Loucy (cell line): ENCODE measurements at regions not wholly inside any gene's neighbourhood (a gene's known extent, or its start where the extent isn't known, plus 50 kb on each side); places are given as distances from the start of the nearest gene placed in this dataset.

Source experiments
- CTCF ChIP-seq: fragments of 200-600 bp; sonication (generic); conservative IDR thresholded peaks from 2 replicates; pipeline ENCODE4 v1.5.1; 2014; ENCODE audit warnings: mild to moderate bottlenecking, antibody characterized with exemption, low read length
- EZH2phosphoT487 ChIP-seq: fragments of 200-600 bp; IDR thresholded peaks from 2 replicates; pipeline ENCODE4 v1.6.1; 2018; ENCODE audit warnings: antibody characterized with exemption, mild to moderate bottlenecking, moderate library complexity, borderline replicate concordance

DNA sequence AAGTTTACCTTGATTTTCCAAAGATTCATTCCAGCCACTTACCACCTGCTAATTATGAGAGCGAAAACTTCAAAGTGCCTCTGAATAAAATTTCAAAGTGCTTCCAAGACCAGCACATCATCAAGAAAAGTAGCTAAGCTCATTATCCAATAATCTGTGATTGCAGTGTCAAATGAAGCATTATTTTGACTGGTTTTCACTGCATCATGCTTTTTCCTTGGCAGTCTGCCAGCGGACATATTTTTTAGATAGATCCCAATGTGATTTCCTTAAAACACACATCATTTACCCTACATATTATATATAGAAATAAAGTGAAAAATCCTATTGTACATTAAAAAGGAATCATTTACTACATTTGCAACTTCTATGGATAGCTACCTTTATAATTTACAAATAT, 508.6 kb upstream of the FAM174A start:
- no peak for TF ChIP-seq CTCF
- TF ChIP-seq EZH2phosphoT487: no peak
